ENCODE measurements at regions not wholly inside any gene's neighbourhood (a gene's known extent, or its start where the extent isn't known, plus 50 kb on each side); places are given as distances from the start of the nearest gene placed in this dataset.

- WGBS, 2 donors (ENCODE audit: low coverage in 1 of 2): 78 to 81% methylated on average over 4 to 11 of the region's 11 CpGs
- Histone ChIP-seq H3K4me3 (no peak overlapping the region), H3K27me3 (peaks cover 62% of the 10 kb centered on the region), H3K36me3 (no peaks in the 10 kb centered on the region), H3K27ac (no peak overlapping the region), H3K9me3 (no peaks in the 10 kb centered on the region), H3K4me1 (no peaks in the 10 kb centered on the region)
- in situ Hi-C loops (cut with MboI; ENCODE audit: low pct_ligation_motif_present in 1 of 4, low pct_unique_long_range_greater_than_20kb in 1 of 4, low sequenced_read_pairs in 3 of 4): no loop called here
- TF ChIP-seq EP300 (IDR thresholded peaks at IDR 0.05; ENCODE audit: low read depth) (no peak), CTCF (IDR thresholded peaks at IDR 0.05) (no peak), POLR2A (IDR thresholded peaks at IDR 0.05) (no peak), POLR2AphosphoS5 (IDR thresholded peaks at IDR 0.05) (no peak)
- no peak for DNase-seq
- intact Hi-C loops (cut with DNase I; ENCODE audit: low total_unique reads): no loop called here
These were observed 64.2 kb upstream of the BHLHE23 start for GRCh38 chr20:63070771-63071540.

GRCh38 chr20:63070301-63070625 lies 63.5 kb upstream of the BHLHE23 start:
- H3K4me3 ChIP-seq: no peak overlapping the region
- intact Hi-C loops (cut with DNase I; ENCODE audit: low total_unique reads) (no loop called here), in situ Hi-C loops (cut with MboI; ENCODE audit: low pct_ligation_motif_present in 1 of 4, low pct_unique_long_range_greater_than_20kb in 1 of 4, low sequenced_read_pairs in 3 of 4) (no loop called here)
- H3K27ac ChIP-seq: no peak overlapping the region
- H3K27me3 ChIP-seq: peaks cover 63% of the 10 kb centered on the region
- TF ChIP-seq EP300 (IDR thresholded peaks at IDR 0.05; ENCODE audit: low read depth) (no peak), POLR2A (IDR thresholded peaks at IDR 0.05) (no peak), CTCF (IDR thresholded peaks at IDR 0.05) (no peak), POLR2AphosphoS5 (IDR thresholded peaks at IDR 0.05) (no peak)
- no peaks in the 10 kb centered on the region for H3K36me3 ChIP-seq
- no peaks in the 10 kb centered on the region for H3K4me1 ChIP-seq
- DNase-seq: no peak
- H3K9me3 ChIP-seq: no peaks in the 10 kb centered on the region
- 36% methylated on average over 2 of the region's 3 CpGs; no CpG with 5 or more reads in 1 of the 2 donors for WGBS, 2 donors (ENCODE audit: low coverage in 1 of 2)

DNA sequence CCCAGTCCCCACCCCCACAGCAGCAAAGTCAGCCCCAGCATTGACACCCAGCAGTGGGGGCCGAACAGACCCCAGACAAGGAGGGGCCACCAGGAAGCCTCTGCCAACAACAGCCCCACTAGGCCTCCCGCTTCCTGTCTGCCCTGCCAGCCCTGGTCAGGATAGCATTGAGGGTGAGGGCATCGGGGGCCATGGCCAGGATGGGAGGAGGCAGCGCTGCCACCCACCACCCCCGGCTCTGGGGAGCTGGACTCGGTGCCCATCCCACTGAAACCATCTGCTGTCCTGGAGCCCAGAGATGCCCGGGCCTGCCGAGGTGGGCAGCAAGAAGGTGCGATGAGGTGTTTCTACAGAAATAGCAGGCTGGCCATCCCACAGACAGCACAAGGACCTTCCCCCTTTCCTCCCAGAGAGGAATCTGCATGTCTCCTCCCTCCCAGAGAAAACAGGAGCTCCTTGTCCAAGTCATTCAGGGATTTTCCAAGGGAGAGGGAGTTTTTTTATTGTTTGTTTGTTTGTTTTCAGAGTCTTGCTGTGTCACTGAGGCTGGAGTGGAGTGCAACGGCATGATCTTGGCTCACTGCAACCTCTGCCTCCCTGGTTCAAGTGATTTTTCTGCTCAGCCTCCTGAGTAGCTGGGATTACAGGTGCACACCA lies 62.1 kb upstream of the BHLHE23 start:
- TF ChIP-seq EP300 (IDR thresholded peaks at IDR 0.05; ENCODE audit: low read depth) (no peak), POLR2AphosphoS5 (IDR thresholded peaks at IDR 0.05) (no peak), POLR2A (IDR thresholded peaks at IDR 0.05) (no peak)
- Histone ChIP-seq H3K4me1 (no peaks in the 10 kb centered on the region), H3K36me3 (no peaks in the 10 kb centered on the region), H3K27ac (no peak overlapping the region), H3K4me3 (no peak overlapping the region), H3K9me3 (no peaks in the 10 kb centered on the region), H3K27me3 (peaks cover 71% of the 10 kb centered on the region)
- DNase-seq: no peak
- WGBS, 2 donors (ENCODE audit: low coverage in 1 of 2): 50 to 74% methylated on average over 2 to 10 of the region's 10 CpGs
- in situ Hi-C loops (cut with MboI; ENCODE audit: low pct_ligation_motif_present in 1 of 4, low pct_unique_long_range_greater_than_20kb in 1 of 4, low sequenced_read_pairs in 3 of 4) (no loop called here), intact Hi-C loops (cut with DNase I; ENCODE audit: low total_unique reads) (no loop called here)

- H3K27me3 ChIP-seq: peaks cover 71% of the 10 kb centered on the region
- WGBS, 2 donors (ENCODE audit: low coverage in 1 of 2): 64 to 73% methylated on average over 9 to 25 of the region's 26 CpGs
- in situ Hi-C loops (cut with MboI; ENCODE audit: low pct_ligation_motif_present in 1 of 4, low pct_unique_long_range_greater_than_20kb in 1 of 4, low sequenced_read_pairs in 3 of 4): no loop called here
These were observed 61.2 kb upstream of the BHLHE23 start for GRCh38 chr20:63067721-63068560.

More at GRCh38 chr20:63067721-63068560, 61.2 kb upstream of the BHLHE23 start:
- no peak overlapping the region for H3K4me3 ChIP-seq
- intact Hi-C loops (cut with DNase I; ENCODE audit: low total_unique reads): no loop called here
- DNase-seq: no peak
- no peaks in the 10 kb centered on the region for H3K4me1 ChIP-seq
- no peak overlapping the region for H3K27ac ChIP-seq
- no peaks in the 10 kb centered on the region for H3K9me3 ChIP-seq
- H3K36me3 ChIP-seq: no peaks in the 10 kb centered on the region
- no peak for TF ChIP-seq EP300 (IDR thresholded peaks at IDR 0.05; ENCODE audit: low read depth)
- TF ChIP-seq POLR2AphosphoS5 (IDR thresholded peaks at IDR 0.05): no peak
- TF ChIP-seq CTCF (IDR thresholded peaks at IDR 0.05): no peak
- no peak for TF ChIP-seq POLR2A (IDR thresholded peaks at IDR 0.05)
